GM21528 (cell line): ENCODE measurements at regions not wholly inside any gene's neighbourhood (a gene's known extent, or its start where the extent isn't known, plus 50 kb on each side); places are given as distances from the start of the nearest gene placed in this dataset.

ENCODE experiments used
- ATAC-seq: cut with Tn5 transposase; IDR thresholded peaks from one replicate; pipeline ENCODE4 v1.9.1; 2021; ENCODE audit warnings: mild to moderate bottlenecking, moderate library complexity; ENCODE audit not compliant: unreplicated experiment, low FRiP score

- ATAC-seq: no peak
These were observed 282.6 kb upstream of the LRRC3B start for GRCh38 chr3:26340001-26340400.

- no peak for ATAC-seq
These were observed 278.9 kb upstream of the LRRC3B start for GRCh38 chr3:26343647-26344046.

- no peak for ATAC-seq
These were observed 277.0 kb upstream of the LRRC3B start for GRCh38 chr3:26345613-26346012.

- ATAC-seq: no peak
These were observed 276.1 kb upstream of the LRRC3B start for GRCh38 chr3:26346497-26346896.

GRCh38 chr3:26347150-26347549 lies 275.4 kb upstream of the LRRC3B start:
- ATAC-seq: no peak

GRCh38 chr3:26350853-26351252 lies 271.7 kb upstream of the LRRC3B start:
- ATAC-seq: no peak

- ATAC-seq: no peak
These were observed 269.5 kb upstream of the LRRC3B start for GRCh38 chr3:26353097-26353496.

GRCh38 chr3:26358405-26358804 lies 264.2 kb upstream of the LRRC3B start:
- ATAC-seq: no peak

GRCh38 chr3:26365706-26366105 lies 256.9 kb upstream of the LRRC3B start:
- no peak for ATAC-seq

GRCh38 chr3:26368312-26368711 lies 254.3 kb upstream of the LRRC3B start:
- no peak for ATAC-seq

- no peak for ATAC-seq
These were observed 253.4 kb upstream of the LRRC3B start for GRCh38 chr3:26369133-26369532.

GRCh38 chr3:26375843-26376530 lies 246.6 kb upstream of the LRRC3B start:
- no peak for ATAC-seq

- ATAC-seq: no peak
These were observed 241.2 kb upstream of the LRRC3B start for GRCh38 chr3:26381411-26381810.

GRCh38 chr3:26406636-26407035 lies 215.9 kb upstream of the LRRC3B start:
- ATAC-seq: no peak

GRCh38 chr3:26418553-26418952 lies 204.0 kb upstream of the LRRC3B start:
- ATAC-seq: no peak

- no peak for ATAC-seq
These were observed 200.2 kb upstream of the LRRC3B start for GRCh38 chr3:26422415-26422814.

- ATAC-seq: no peak
These were observed 197.5 kb upstream of the LRRC3B start for GRCh38 chr3:26425076-26425475.

- no peak for ATAC-seq
These were observed 193.6 kb upstream of the LRRC3B start for GRCh38 chr3:26428992-26429391.

GRCh38 chr3:26437678-26438077 lies 184.9 kb upstream of the LRRC3B start:
- no peak for ATAC-seq

- no peak for ATAC-seq
These were observed 184.1 kb upstream of the LRRC3B start for GRCh38 chr3:26438325-26438940.

GRCh38 chr3:26438981-26439884 lies 183.3 kb upstream of the LRRC3B start:
- ATAC-seq: no peak
